ENCODE measurements at regions not wholly inside any gene's neighbourhood (a gene's known extent, or its start where the extent isn't known, plus 50 kb on each side); places are given as distances from the start of the nearest gene placed in this dataset.

DNA sequence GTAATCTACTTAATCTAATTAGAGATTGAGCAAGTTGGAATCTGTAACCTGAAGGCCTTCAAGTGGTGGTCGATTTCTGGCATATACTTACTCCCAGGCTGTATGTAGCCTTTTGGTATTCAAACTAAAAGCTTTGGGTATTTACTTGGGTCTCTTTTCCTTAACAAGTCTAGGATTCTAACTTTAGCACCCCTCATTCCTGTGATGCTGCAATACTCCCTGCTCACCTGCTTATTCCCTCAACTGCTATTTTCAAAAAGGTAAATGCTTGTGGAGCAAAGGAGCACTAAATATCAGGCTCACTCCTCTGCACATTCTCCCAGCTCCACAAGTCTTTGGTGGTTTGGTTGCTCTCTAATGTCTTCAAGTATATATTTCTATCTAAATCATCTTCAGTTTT is 68.0 kb upstream of the CYYR1 start:
- DNase-seq, result no peak

DNA sequence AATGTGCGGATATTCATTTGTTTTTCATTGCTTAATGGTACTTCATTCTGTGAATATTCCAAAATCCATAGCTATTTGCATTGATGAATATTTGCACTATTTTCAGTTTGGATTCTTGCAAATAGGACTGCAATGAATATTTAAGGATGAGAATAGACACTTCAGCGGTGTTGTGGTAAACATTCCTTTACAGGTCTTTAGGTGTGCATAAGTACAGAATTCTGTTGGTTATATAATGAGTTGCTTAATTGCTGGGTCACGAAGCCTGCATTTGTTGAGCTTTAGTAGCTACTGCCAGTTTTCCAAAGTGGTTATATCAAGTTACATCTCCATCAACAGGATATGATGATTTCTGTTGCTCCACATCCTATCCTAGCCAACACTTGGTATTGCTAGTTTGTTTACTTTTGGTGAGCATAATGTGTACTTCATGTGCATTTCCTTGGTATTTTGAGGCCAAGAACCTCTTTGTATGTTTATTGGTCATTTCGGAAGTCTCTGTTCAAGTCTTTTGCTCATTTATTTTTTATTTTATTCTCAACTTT is 64.2 kb upstream of the CYYR1 start:
- no peak for DNase-seq

DNA sequence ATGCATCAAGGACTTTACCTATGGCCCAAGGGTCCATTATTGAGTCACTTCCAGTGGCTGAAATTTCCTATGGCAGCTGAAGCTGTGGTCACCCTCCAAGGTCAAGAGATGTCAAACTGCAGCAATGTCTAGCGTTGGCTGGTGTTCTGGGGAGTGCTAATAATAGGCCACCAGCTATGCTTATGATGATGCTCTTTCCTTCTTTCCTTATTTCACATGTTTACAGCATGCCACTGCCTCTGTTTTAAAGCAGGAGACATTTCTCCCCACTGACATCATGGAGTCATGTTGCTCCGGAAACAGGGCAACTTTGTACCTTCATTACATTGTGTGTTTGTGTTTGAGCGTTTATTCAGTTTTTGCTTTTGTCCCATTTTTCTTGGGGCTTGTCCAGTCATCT is 62.6 kb upstream of the CYYR1 start:
- DNase-seq, result no peak

DNA sequence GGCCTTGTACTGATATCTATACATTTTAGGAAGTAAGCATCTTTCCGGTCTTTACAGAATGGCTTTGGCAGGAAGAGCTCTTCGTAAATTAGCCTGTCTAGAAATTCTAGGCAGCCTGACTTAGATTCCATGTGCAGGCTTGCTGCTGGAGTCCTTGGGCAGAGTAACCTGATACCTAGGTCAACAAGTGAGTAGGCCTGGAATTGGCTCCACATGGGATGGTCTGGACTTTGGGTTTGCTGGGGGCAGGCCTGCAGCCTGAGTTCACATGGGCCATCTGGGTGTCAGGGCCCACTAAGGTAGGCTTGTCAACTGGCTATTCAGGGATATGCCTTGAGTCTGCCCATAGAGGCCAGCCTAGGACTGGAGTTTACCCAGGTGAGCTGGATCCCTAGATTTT is 59.6 kb upstream of the CYYR1 start:
- DNase-seq, result no peak

DNA sequence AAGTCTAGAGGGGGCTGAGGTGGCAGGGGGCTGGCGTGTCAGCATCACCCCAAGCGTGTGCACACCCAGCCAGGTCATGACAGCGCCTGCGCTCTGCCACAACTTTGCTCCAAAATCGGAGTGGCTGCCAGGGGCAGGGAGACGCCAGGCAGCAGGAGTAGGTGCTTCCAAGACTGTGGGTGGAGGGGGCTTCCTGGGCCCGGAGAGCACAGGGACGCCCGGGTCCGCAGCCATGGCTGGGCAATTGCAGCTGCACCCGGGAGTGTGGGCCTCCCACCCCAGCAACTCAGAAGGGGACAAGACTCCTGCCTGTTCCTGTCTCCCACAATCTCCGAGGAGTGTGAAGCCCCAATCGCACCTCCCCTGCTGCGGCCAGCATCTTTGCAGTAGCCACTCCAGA is 53.1 kb upstream of the CYYR1 start:
- DNase-seq, result no peak

DNA sequence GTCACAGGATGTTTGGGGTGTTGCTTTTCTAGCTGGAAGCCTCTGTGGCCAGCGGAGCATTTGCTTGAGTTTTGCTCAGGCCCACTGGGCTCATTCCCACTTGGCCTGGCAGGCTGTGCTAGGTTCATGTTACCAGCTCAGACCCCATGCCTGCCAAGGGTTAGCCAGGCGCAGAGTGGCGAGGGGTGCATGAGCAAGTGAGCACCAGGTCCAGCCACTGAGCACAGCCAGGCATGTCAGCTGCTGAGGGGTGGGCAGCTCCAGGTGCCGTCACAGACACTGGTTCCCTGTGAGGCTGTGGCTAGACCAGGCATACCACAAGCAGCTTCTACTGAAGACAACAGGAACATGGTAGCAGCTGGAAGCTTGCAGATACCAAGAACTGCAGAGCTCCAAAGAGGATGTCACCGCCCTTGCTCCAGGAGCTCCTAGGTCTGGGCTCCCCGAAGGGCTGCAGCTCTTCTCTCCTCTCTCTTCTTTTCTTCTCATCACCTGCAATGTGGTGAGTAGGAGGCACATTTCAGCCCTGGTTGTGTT is 52.0 kb upstream of the CYYR1 start:
- no peak for DNase-seq
